ENCODE measurements at regions not wholly inside any gene's neighbourhood (a gene's known extent, or its start where the extent isn't known, plus 50 kb on each side); places are given as distances from the start of the nearest gene placed in this dataset.

DNA sequence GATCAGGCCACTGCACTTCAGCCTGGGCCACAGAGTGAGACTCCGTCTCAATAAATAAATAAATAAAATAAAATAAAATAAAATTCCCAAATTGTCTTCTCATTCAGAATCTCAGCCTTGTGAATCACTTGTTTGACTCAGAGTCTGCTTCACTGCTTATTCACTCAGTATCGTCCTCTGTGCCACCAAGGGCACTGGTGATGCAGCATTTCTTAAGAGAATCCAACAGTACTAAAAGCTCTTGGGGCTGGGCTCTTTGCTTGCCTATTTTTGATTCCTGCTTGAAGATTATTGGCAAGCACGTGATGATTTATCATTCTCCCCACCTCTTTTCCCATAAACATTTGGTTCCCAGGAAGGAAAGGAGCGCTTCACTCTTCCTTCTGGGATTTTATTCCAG is 54.8 kb upstream of the HMGB1 start:
- TF ChIP-seq CTCF (IDR thresholded peaks at IDR 0.05) (no peak), EZH2 (IDR thresholded peaks at IDR 0.05; ENCODE audit: borderline replicate concordance, insufficient read depth, low read depth, low read length, poor library complexity, severe bottlenecking) (no peak)

All from B cell (primary cell).